Esophagus (tissue), 2 donors: ENCODE measurements at regions not wholly inside any gene's neighbourhood (a gene's known extent, or its start where the extent isn't known, plus 50 kb on each side); places are given as distances from the start of the nearest gene placed in this dataset.

Experiments
- H3K27ac ChIP-seq, 2 donors: one replicate each; pipeline ENCODE4 v1.5.1; 2013; ENCODE audit warnings: low read depth in 2 of 2, mild to moderate bottlenecking in 2 of 2, inconsistent platforms in 1 of 2, low read length in 1 of 2, moderate library complexity in 1 of 2
- H3K27me3 ChIP-seq, 2 donors: one replicate each; pipeline ENCODE4 v1.6.1; 2013; ENCODE audit warnings: low read length in 2 of 2, control low read depth in 1 of 2, mild to moderate bottlenecking in 1 of 2; ENCODE audit not compliant: insufficient read depth in 2 of 2, control insufficient read depth in 1 of 2
- H3K36me3 ChIP-seq, 2 donors: one replicate each; pipeline ENCODE4 v1.6.1; 2013; ENCODE audit warnings: low read length in 1 of 2; ENCODE audit not compliant: control insufficient read depth in 2 of 2, insufficient read depth in 2 of 2
- H3K4me1 ChIP-seq, 2 donors: one replicate each; pipeline ENCODE4 v1.6.1; 2013; ENCODE audit warnings: low read length in 1 of 2; ENCODE audit not compliant: control insufficient read depth in 2 of 2, insufficient read depth in 2 of 2
- H3K4me3 ChIP-seq, 2 donors: one replicate each; pipeline ENCODE4 v1.5.1; 2013; ENCODE audit warnings: low read length in 2 of 2, mild to moderate bottlenecking in 2 of 2, low read depth in 1 of 2, moderate library complexity in 1 of 2
- H3K9me3 ChIP-seq, 2 donors: one replicate each; pipeline ENCODE4 v1.6.1; 2013; ENCODE audit warnings: mild to moderate bottlenecking in 2 of 2, low read depth in 1 of 2, low read length in 1 of 2, moderate library complexity in 1 of 2; ENCODE audit not compliant: control insufficient read depth in 2 of 2, insufficient read depth in 1 of 2
- WGBS, 2 donors: extraction: QIAGEN DNeasy Blood & Tissue Kit; methylation state at CpG; one replicate each; pipeline ENCODE4 v1.1.7; 2013; 5-methylcytosine and 5-hydroxymethylcytosine counted together
- donor health status: healthy with polysubstance abuse.
- donor health status: Bipolar disorder and iron deficiency.

DNA sequence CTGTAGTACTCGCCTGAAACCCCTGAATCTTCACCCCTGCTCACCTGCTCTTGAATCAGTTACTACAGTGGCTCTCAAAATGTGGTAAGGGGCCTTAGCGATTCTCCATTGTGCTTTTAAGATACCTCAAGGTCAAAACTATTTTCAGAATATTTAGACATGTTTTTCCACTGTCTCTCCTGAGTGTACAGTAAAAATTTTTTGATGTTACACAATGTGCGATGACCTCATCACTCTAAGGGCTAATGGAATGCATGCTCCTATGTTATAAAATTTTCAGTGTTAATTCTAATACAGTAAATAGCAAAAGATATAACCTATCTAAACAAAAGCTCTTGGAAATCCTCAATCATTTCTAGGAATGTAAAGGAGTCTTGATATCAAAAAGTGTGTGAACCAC is 336.9 kb upstream of the PKDCC start:
- no peaks in the 10 kb centered on the region for H3K9me3 ChIP-seq
- 85% methylated on average over 3 of the region's 3 CpGs for WGBS, 2 donors
- no peaks in the 10 kb centered on the region for H3K27me3 ChIP-seq

DNA sequence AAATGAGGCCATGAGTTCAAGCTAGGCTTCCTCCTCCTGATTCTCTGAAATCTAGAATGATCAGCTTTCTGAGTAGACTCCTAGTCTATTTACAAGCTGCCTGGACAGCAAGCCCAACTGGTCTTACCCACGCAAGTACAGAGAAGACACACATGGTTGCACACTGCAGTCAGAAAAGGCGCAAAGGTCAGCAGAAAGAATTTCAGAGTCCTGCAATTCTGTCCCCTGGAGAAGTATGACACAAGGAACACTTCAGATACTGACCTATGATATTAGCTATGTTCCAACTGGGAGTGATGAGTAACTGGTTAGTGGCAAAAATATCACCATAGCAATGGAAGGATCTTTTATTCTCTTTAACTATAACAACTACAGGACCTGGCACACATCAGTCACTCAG is 336.1 kb upstream of the PKDCC start:
- Histone ChIP-seq H3K36me3 (no peaks in the 10 kb centered on the region), H3K9me3 (no peaks in the 10 kb centered on the region), H3K27ac (no peak overlapping the region), H3K4me1 (peaks cover 0 to 3% of the 10 kb centered on the region in 2 donors), H3K27me3 (no peaks in the 10 kb centered on the region), H3K4me3 (no peak overlapping the region)
- WGBS, 2 donors = 97% methylated on average over 2 of the region's 2 CpGs

More for the DNA sequence above, 336.9 kb upstream of the PKDCC start:
- H3K4me3 ChIP-seq = no peak overlapping the region
- peaks cover 0 to 3% of the 10 kb centered on the region in 2 donors for H3K4me1 ChIP-seq
- no peaks in the 10 kb centered on the region for H3K36me3 ChIP-seq
- H3K27ac ChIP-seq = no peak overlapping the region

DNA sequence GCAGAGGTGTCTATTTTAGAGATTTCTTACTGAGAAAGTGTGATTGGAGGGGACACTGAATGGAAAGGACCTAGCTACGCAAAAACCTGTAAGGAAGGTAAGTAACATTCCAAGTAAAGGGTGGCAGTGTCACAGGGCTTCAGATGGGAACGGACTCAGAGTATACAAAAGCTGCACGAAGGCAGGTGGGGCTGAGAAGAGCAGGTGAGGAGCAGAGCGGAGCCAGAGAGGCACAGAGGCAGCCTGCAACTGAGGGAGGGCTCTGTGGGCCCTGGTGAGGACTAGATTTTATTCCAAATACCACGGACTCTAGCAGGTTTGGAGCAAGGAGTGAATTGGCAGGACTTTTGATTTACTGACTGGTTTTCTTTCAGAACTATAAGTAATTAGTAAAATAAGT is 331.3 kb upstream of the PKDCC start:
- H3K4me3 ChIP-seq = no peak overlapping the region
- no peaks in the 10 kb centered on the region for H3K9me3 ChIP-seq
- no peaks in the 10 kb centered on the region for H3K4me1 ChIP-seq
- H3K27ac ChIP-seq = no peak overlapping the region
- 83 to 87% methylated on average over 5 of the region's 5 CpGs for WGBS, 2 donors
- no peaks in the 10 kb centered on the region for H3K36me3 ChIP-seq
- H3K27me3 ChIP-seq = no peaks in the 10 kb centered on the region

DNA sequence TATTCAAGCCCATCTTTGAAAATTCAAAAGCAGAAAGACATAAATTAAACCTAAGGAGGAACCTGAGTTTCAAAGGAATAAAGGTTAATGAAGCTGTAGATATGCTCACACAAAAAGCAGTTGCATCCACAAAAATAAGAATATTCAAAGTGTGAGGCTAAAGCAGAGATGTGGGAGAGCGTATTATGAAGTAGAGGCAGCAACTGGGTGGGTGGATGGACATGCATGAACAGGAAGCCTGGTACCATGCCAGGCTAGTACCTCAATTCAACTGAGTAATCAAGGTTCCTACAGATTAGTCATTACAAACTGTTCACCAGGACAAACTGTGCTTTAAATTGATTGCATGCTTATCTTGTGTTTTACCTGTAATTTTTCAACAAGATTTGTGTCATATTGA is 330.0 kb upstream of the PKDCC start:
- no peaks in the 10 kb centered on the region for H3K4me1 ChIP-seq
- no peak overlapping the region for H3K4me3 ChIP-seq
- WGBS, 2 donors = 61 to 70% methylated on average over 1 of the region's 1 CpG
- no peak overlapping the region for H3K27ac ChIP-seq
- no peaks in the 10 kb centered on the region for H3K9me3 ChIP-seq
- no peaks in the 10 kb centered on the region for H3K27me3 ChIP-seq
- H3K36me3 ChIP-seq = no peaks in the 10 kb centered on the region

DNA sequence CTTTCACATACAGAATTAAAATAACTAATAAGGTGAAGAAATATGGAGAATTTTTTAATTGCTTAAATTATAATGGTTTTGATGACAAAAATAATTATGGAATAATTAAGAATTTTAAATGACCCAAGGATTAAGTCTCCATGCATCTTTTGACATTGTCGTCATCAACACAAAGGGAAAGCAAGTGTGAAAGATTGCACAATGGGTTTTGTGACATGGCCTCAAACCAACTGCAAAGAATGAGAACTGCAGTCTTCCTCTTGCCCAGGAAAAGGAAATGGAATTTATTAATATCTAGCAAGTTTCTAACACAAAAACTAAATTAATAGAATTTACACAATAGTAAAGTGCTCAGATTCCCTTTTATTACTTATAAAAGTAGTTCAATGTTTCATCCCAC is 329.1 kb upstream of the PKDCC start:
- Histone ChIP-seq H3K36me3 (no peaks in the 10 kb centered on the region), H3K4me3 (no peak overlapping the region), H3K9me3 (no peaks in the 10 kb centered on the region), H3K27me3 (no peaks in the 10 kb centered on the region), H3K27ac (no peak overlapping the region), H3K4me1 (no peaks in the 10 kb centered on the region)
- WGBS, 2 donors = 54 to 59% methylated on average over 1 of the region's 1 CpG

DNA sequence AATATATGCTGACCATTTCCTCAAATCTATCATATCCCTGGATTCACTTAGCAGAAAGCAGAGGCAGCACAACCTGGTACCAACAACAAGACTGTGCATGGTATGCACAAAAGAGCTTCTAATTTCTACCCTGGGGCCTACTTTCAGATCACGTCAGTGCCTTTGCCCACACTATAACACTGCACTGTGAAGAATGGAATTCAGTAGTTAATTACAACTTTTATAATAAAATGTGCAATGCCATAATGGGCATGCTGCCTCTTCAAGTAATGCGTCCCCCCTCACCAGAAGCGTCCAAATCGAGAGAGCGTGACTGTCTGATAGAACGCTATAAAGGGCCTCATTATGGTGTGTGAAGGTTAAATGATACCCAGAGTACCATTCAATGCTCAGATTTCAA is 328.1 kb upstream of the PKDCC start:
- no peaks in the 10 kb centered on the region for H3K27me3 ChIP-seq
- 89 to 91% methylated on average over 6 of the region's 6 CpGs for WGBS, 2 donors
- no peak overlapping the region for H3K4me3 ChIP-seq

DNA sequence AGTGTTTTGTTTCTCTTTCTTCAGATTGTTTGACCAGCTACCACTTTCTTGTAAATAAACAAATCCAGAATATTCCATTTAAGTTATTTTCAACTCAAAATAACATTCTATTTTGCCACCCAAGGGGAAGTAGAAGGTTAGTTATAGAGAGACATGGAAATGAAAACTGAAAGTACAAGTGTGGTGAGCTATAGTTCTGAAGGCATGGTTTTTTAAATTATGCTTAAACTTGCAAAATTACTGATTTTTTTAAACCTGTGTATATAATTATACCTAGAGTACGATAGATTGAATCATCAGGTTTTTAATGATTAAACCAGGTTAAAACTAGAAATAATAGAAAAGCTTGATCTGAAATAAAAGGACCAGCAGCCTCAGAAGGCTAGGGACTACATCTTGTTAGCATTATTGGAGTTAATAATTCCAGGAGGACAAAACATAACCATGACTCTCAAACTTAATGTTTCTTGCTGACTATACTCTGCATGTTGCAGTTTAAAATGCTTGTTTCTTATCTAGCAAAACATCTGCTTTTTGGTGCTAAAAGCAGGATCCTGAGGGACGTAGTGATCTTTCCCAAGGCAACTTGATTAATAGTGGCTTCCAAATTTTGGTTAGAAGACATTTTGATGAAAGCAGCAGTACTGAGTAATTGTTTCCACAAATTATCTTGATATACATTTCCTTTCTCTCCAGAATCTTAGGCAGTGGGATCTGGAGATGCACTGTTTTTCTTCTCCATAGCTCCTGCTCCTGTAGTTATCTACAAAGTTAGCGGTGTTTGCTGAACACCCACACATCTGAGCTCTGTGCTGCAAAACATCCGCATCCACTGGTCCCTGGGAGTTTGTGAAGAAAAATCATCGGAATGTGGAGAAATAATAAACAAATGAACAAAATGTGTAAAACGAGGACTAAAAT is 327.2 kb upstream of the PKDCC start:
- Histone ChIP-seq H3K9me3 (no peaks in the 10 kb centered on the region), H3K27ac (no peak overlapping the region), H3K36me3 (no peaks in the 10 kb centered on the region), H3K27me3 (no peaks in the 10 kb centered on the region), H3K4me1 (no peaks in the 10 kb centered on the region), H3K4me3 (no peak overlapping the region)
- 63 to 65% methylated on average over 6 of the region's 6 CpGs for WGBS, 2 donors

More for the DNA sequence above, 328.1 kb upstream of the PKDCC start:
- Histone ChIP-seq H3K4me1 (no peaks in the 10 kb centered on the region), H3K9me3 (no peaks in the 10 kb centered on the region), H3K36me3 (no peaks in the 10 kb centered on the region), H3K27ac (no peak overlapping the region)

DNA sequence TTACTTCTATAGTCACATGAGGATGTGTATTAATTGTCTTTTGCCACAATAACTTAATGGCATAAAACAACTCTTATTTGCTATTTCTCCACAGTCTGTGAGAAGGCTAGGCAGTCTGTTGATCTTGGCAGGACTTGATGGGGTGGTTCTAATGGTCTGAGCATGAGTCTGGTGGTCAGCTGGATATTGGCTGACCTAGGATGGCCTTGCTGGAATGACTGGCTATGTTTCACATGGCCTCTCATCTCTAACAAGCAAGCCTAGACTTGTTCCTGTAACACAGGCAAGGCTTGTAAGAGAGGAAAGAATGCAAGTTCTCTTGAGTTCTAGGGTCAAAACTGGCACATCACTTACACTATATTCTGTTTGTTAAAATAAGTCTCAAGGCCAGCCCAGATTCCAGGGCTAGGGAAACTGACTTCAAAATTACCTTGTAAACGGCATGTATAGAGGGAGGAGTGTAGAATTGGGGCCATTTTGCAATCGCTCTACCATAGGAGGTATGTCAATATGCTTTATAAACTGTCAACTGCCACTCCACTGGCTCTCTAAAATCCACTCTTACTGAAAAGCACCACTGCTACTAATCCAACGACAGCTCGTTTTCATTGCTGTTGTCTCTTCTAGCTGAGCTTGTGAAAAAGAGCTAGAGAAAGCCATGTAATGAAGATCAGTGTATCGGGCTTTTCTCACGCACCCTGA is 325.0 kb upstream of the PKDCC start:
- WGBS, 2 donors = 83 to 90% methylated on average over 6 of the region's 6 CpGs
- Histone ChIP-seq H3K9me3 (no peaks in the 10 kb centered on the region), H3K4me3 (no peak overlapping the region), H3K27me3 (no peaks in the 10 kb centered on the region), H3K27ac (no peak overlapping the region), H3K36me3 (no peaks in the 10 kb centered on the region), H3K4me1 (no peaks in the 10 kb centered on the region)

DNA sequence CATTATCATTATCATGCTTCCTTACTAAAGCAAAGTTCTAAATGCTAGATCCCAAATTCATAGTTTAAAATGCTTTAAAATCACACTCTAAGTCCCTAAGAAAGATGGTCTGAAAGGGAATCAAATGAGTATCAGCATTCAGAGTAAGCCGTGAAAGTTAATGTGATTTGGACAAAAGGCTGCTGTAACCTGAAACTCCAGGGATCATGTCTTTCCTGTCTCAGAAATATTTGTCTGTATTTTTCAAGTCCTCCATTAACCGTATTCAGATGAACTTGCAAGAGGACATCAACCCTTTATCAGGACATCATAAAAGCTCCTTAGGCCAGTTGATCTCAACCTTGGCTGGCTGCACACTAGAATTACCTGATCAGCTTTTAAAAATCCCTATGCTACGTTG is 324.3 kb upstream of the PKDCC start:
- Histone ChIP-seq H3K27ac (no peak overlapping the region), H3K4me1 (no peaks in the 10 kb centered on the region), H3K9me3 (no peaks in the 10 kb centered on the region), H3K27me3 (no peaks in the 10 kb centered on the region), H3K4me3 (no peak overlapping the region), H3K36me3 (no peaks in the 10 kb centered on the region)
- WGBS, 2 donors = 71 to 75% methylated on average over 3 of the region's 3 CpGs
